Upper lobe of left lung (tissue), 4 donors: ENCODE measurements at regions not wholly inside any gene's neighbourhood (a gene's known extent, or its start where the extent isn't known, plus 50 kb on each side); places are given as distances from the start of the nearest gene placed in this dataset.

ENCODE experiments used
- EP300 ChIP-seq, 4 donors: sonication (generic); formaldehyde crosslinking; IDR thresholded peaks; one replicate each; pipeline ENCODE4 v1.5.1; 2017; ENCODE audit warnings: antibody characterized with exemption in 4 of 4, control low read depth in 2 of 4
- POLR2A ChIP-seq, 4 donors: fragments of 450-650 bp; IDR thresholded peaks; one replicate each; pipeline ENCODE4 v1.5.1; 2016 to 2017; ENCODE audit warnings: antibody characterized with exemption in 4 of 4, mild to moderate bottlenecking in 2 of 4
- POLR2AphosphoS5 ChIP-seq, 2 donors: sonication (generic); formaldehyde crosslinking; IDR thresholded peaks; one replicate each; pipeline ENCODE4 v1.5.1; 2017; ENCODE audit warnings: antibody characterized with exemption in 2 of 2
- TF ChIP-seq, protein P1 (sequence below), 6 experiments: fragments of 450-650 bp in 4 of 6; fragments of 200-600 bp in 2 of 6; sonication (generic) in 2 of 6; IDR thresholded peaks; one replicate each; pipeline ENCODE4 v1.5.1; 2016 to 2019; ENCODE audit warnings: antibody characterized with exemption in 6 of 6

DNA sequence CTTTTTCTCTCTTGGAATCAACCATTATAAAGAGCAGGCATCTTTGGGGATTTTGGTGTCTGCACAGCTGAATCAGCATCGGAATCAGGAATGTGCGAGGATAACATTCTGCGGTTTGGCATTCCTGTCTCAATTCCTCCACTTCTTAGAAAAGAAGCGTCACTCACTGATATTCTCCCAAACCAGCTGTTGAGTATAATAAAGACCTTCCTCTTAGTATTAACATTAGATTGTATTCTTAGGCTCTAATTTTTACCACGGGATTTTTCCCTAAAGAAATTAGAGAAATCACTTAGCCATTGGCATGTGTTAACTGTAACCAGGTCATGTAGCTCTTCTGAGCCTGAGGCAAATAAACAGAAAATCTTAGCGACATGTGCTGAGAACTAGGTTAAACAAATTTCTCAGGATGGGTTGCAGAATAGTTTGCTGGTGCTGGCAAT, 128.7 kb downstream of the TMX1 start:
- TF ChIP-seq, protein P1, sequence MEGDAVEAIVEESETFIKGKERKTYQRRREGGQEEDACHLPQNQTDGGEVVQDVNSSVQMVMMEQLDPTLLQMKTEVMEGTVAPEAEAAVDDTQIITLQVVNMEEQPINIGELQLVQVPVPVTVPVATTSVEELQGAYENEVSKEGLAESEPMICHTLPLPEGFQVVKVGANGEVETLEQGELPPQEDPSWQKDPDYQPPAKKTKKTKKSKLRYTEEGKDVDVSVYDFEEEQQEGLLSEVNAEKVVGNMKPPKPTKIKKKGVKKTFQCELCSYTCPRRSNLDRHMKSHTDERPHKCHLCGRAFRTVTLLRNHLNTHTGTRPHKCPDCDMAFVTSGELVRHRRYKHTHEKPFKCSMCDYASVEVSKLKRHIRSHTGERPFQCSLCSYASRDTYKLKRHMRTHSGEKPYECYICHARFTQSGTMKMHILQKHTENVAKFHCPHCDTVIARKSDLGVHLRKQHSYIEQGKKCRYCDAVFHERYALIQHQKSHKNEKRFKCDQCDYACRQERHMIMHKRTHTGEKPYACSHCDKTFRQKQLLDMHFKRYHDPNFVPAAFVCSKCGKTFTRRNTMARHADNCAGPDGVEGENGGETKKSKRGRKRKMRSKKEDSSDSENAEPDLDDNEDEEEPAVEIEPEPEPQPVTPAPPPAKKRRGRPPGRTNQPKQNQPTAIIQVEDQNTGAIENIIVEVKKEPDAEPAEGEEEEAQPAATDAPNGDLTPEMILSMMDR (IDR thresholded peaks at IDR 0.05), result no peak
- TF ChIP-seq POLR2A (IDR thresholded peaks at IDR 0.05), result no peak
- TF ChIP-seq EP300 (IDR thresholded peaks at IDR 0.05), result no peak
- TF ChIP-seq POLR2AphosphoS5 (IDR thresholded peaks at IDR 0.05), result no peak
